GM23338 (cell line): ENCODE measurements at regions not wholly inside any gene's neighbourhood (a gene's known extent, or its start where the extent isn't known, plus 50 kb on each side); places are given as distances from the start of the nearest gene placed in this dataset.

Experiments used
- CREB1 ChIP-seq: fragments of 250-450 bp; sonication (Bioruptor Pico); IDR thresholded peaks from 2 replicates; pipeline ENCODE4 v1.5.0; 2020; ENCODE audit warnings: low read depth, mild to moderate bottlenecking, moderate library complexity
- ETS1 ChIP-seq: IDR thresholded peaks from 2 replicates; pipeline ENCODE4 v1.6.1; 2016; ENCODE audit warnings: antibody characterized with exemption
- EZH2 ChIP-seq: fragments of 200-600 bp; sonication (generic); IDR thresholded peaks from one replicate; pipeline ENCODE4 v1.8.0; 2017; ENCODE audit warnings: antibody characterized with exemption, mild to moderate bottlenecking, low read depth; ENCODE audit not compliant: unreplicated experiment
- EZH2phosphoT487 ChIP-seq: fragments of 200-600 bp; sonication (generic); IDR thresholded peaks from one replicate; pipeline ENCODE4 v1.8.1; 2018; ENCODE audit warnings: antibody characterized with exemption; ENCODE audit not compliant: unreplicated experiment
- JUNB ChIP-seq: IDR thresholded peaks from one replicate; pipeline ENCODE4 v1.6.1; 2016; ENCODE audit warnings: antibody characterized with exemption; ENCODE audit not compliant: unreplicated experiment
- NANOG ChIP-seq: IDR thresholded peaks from 2 replicates; pipeline ENCODE4 v1.6.1; 2016; ENCODE audit warnings: antibody characterized with exemption, borderline replicate concordance
- POLR2AphosphoS5 ChIP-seq: IDR thresholded peaks from 2 replicates; pipeline ENCODE4 v1.6.1; 2016; ENCODE audit warnings: antibody characterized with exemption, low read depth
- REST ChIP-seq: IDR thresholded peaks from one replicate; pipeline ENCODE4 v1.6.1; 2018; ENCODE audit warnings: antibody characterized with exemption; ENCODE audit not compliant: unreplicated experiment
- STAT1 ChIP-seq: IDR thresholded peaks from one replicate; pipeline ENCODE4 v1.6.1; 2016; ENCODE audit warnings: antibody characterized with exemption; ENCODE audit not compliant: unreplicated experiment
- ZNF114 ChIP-seq: fragments of 250-450 bp; sonication (Bioruptor Pico); IDR thresholded peaks from 2 replicates; pipeline ENCODE4 v1.5.0; 2020; ENCODE audit warnings: mild to moderate bottlenecking, moderate library complexity
- ZNF331 ChIP-seq: fragments of 250-450 bp; sonication (Bioruptor Pico); IDR thresholded peaks from 2 replicates; pipeline ENCODE4 v1.5.0; 2020; ENCODE audit warnings: low read depth, mild to moderate bottlenecking, moderate library complexity
- TF ChIP-seq, protein P1 (sequence below), 2 experiments: fragments of 200-600 bp in 1 of 2; sonication (generic) in 1 of 2; conservative IDR thresholded peaks; 2 replicates each; pipeline versions ENCODE4 v1.5.1 to v1.6.1; 2016 to 2017; ENCODE audit warnings: antibody characterized with exemption in 2 of 2, low read depth in 2 of 2, mild to moderate bottlenecking in 2 of 2, moderate library complexity in 1 of 2
- TF ChIP-seq, protein P2 (sequence below): fragments of 250-450 bp; sonication (Bioruptor Pico); IDR thresholded peaks from 2 replicates; pipeline ENCODE4 v1.5.0; 2020; ENCODE audit warnings: mild to moderate bottlenecking, moderate library complexity

- TF ChIP-seq, protein P1, sequence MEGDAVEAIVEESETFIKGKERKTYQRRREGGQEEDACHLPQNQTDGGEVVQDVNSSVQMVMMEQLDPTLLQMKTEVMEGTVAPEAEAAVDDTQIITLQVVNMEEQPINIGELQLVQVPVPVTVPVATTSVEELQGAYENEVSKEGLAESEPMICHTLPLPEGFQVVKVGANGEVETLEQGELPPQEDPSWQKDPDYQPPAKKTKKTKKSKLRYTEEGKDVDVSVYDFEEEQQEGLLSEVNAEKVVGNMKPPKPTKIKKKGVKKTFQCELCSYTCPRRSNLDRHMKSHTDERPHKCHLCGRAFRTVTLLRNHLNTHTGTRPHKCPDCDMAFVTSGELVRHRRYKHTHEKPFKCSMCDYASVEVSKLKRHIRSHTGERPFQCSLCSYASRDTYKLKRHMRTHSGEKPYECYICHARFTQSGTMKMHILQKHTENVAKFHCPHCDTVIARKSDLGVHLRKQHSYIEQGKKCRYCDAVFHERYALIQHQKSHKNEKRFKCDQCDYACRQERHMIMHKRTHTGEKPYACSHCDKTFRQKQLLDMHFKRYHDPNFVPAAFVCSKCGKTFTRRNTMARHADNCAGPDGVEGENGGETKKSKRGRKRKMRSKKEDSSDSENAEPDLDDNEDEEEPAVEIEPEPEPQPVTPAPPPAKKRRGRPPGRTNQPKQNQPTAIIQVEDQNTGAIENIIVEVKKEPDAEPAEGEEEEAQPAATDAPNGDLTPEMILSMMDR (conservative IDR thresholded peaks at IDR 0.05; ENCODE audit: low read depth in 2 of 2) = no peak
- TF ChIP-seq POLR2AphosphoS5 = no peak
- no peak for TF ChIP-seq ETS1
- no peak for TF ChIP-seq EZH2phosphoT487
- TF ChIP-seq JUNB = no peak
- no peak for TF ChIP-seq EZH2
- TF ChIP-seq REST = no peak
- TF ChIP-seq STAT1 = no peak
- TF ChIP-seq ZNF114 (CRISPR knock-in tag) = no peak
- TF ChIP-seq CREB1 (CRISPR knock-in tag) = no peak
- TF ChIP-seq NANOG = no peak
- TF ChIP-seq ZNF331 = no peak
- TF ChIP-seq, protein P2, sequence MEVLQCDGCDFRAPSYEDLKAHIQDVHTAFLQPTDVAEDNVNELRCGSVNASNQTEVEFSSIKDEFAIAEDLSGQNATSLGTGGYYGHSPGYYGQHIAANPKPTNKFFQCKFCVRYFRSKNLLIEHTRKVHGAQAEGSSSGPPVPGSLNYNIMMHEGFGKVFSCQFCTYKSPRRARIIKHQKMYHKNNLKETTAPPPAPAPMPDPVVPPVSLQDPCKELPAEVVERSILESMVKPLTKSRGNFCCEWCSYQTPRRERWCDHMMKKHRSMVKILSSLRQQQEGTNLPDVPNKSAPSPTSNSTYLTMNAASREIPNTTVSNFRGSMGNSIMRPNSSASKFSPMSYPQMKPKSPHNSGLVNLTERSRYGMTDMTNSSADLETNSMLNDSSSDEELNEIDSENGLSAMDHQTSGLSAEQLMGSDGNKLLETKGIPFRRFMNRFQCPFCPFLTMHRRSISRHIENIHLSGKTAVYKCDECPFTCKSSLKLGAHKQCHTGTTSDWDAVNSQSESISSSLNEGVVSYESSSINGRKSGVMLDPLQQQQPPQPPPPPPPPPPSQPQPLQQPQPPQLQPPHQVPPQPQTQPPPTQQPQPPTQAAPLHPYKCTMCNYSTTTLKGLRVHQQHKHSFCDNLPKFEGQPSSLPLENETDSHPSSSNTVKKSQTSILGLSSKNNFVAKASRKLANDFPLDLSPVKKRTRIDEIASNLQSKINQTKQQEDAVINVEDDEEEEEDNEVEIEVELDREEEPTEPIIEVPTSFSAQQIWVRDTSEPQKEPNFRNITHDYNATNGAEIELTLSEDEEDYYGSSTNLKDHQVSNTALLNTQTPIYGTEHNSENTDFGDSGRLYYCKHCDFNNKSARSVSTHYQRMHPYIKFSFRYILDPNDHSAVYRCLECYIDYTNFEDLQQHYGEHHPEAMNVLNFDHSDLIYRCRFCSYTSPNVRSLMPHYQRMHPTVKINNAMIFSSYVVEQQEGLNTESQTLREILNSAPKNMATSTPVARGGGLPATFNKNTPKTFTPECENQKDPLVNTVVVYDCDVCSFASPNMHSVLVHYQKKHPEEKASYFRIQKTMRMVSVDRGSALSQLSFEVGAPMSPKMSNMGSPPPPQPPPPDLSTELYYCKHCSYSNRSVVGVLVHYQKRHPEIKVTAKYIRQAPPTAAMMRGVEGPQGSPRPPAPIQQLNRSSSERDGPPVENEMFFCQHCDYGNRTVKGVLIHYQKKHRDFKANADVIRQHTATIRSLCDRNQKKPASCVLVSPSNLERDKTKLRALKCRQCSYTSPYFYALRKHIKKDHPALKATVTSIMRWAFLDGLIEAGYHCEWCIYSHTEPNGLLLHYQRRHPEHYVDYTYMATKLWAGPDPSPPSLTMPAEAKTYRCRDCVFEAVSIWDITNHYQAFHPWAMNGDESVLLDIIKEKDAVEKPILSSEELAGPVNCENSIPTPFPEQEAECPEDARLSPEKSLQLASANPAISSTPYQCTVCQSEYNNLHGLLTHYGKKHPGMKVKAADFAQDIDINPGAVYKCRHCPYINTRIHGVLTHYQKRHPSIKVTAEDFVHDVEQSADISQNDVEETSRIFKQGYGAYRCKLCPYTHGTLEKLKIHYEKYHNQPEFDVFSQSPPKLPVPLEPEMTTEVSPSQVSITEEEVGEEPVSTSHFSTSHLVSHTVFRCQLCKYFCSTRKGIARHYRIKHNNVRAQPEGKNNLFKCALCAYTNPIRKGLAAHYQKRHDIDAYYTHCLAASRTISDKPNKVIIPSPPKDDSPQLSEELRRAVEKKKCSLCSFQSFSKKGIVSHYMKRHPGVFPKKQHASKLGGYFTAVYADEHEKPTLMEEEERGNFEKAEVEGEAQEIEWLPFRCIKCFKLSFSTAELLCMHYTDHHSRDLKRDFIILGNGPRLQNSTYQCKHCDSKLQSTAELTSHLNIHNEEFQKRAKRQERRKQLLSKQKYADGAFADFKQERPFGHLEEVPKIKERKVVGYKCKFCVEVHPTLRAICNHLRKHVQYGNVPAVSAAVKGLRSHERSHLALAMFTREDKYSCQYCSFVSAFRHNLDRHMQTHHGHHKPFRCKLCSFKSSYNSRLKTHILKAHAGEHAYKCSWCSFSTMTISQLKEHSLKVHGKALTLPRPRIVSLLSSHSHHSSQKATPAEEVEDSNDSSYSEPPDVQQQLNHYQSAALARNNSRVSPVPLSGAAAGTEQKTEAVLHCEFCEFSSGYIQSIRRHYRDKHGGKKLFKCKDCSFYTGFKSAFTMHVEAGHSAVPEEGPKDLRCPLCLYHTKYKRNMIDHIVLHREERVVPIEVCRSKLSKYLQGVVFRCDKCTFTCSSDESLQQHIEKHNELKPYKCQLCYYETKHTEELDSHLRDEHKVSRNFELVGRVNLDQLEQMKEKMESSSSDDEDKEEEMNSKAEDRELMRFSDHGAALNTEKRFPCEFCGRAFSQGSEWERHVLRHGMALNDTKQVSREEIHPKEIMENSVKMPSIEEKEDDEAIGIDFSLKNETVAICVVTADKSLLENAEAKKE (CRISPR knock-in tag) = no peak
These were observed 99.3 kb downstream of the RASSF10 start for GRCh38 chr11:13108416-13108815.
